HL-60 (cell line): ENCODE measurements at regions not wholly inside any gene's neighbourhood (a gene's known extent, or its start where the extent isn't known, plus 50 kb on each side); places are given as distances from the start of the nearest gene placed in this dataset.

ENCODE experiments used
- DNase-seq, 2 experiments: peaks; one replicate each; pipeline ENCODE4 v3.0.0-alpha.2; 2010 to 2020; ENCODE audit warnings: low read depth in 1 of 2, low spot score in 1 of 2
- H3K27ac ChIP-seq: fragments of 250-450 bp; sonication (Bioruptor Pico); replicated peaks from 2 replicates; pipeline ENCODE4 v1.5.1; 2020; ENCODE audit warnings: mild to moderate bottlenecking, moderate library complexity
- H3K27me3 ChIP-seq: fragments of 250-450 bp; sonication (Bioruptor Pico); 2 replicates; pipeline ENCODE4 v1.5.1; 2021; ENCODE audit warnings: mild to moderate bottlenecking, moderate library complexity; ENCODE audit not compliant: insufficient read depth, poor library complexity, severe bottlenecking
- H3K4me3 ChIP-seq: replicated peaks from 2 replicates; pipeline ENCODE4 v1.5.1; 2011; ENCODE audit warnings: mild to moderate bottlenecking, control low read depth, low read length; ENCODE audit not compliant: insufficient read depth
- GABPA ChIP-seq: IDR thresholded peaks from 2 replicates; pipeline ENCODE4 v1.6.1; 2012; ENCODE audit warnings: low read depth
- POLR2AphosphoS5 ChIP-seq: IDR thresholded peaks from 2 replicates; pipeline ENCODE4 v1.6.1; 2012; ENCODE audit warnings: low read depth
- REST ChIP-seq: IDR thresholded peaks from 2 replicates; pipeline ENCODE4 v1.6.1; 2012; ENCODE audit warnings: low read depth; ENCODE audit not compliant: insufficient replicate concordance
- SPI1 ChIP-seq: IDR thresholded peaks from 2 replicates; pipeline ENCODE4 v1.6.1; 2012; ENCODE audit warnings: low read depth, mild to moderate bottlenecking, borderline replicate concordance
- TF ChIP-seq, protein P1 (sequence below): IDR thresholded peaks from one replicate; pipeline ENCODE4 v1.5.1; 2011; ENCODE audit warnings: low read length, control low read depth, inconsistent platforms; ENCODE audit not compliant: insufficient read depth

DNA sequence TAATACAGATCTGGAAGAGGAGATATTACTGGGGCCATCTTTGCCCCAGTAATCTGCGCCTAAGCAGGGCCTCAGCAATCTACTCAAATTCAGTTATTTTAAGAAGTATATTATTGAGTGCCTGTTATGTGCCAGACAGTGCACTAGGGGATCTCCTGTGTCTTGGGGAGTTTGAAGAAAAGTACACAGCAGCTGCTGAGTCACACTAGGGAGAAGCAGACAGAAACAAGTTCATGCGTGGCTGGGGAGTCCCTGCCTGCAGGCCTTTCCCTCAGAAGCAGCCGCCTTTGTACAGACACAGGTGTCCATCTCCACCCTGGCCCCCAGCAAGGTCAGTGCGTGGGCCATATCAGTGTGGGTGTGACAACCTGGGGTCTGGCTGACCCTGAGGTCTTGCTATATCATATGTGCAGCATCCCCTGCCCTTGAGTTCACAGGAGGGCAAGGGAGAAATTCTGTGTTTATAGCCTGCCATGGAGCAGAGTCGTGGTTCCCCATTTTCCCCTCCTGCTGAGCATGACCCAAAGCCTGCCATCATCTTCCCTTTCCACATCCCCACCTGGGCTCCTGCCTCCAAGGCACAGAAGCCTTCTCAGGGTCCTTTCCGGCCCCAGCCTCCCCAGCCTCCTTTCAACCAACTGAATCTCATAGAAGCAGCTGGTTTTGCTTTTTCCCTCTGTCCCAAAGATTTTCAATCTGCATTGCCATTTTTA, 229.9 kb upstream of the SDK2 start:
- Histone ChIP-seq H3K27me3 (no peaks in the 10 kb centered on the region), H3K27ac (no peak overlapping the region), H3K4me3 (no peak overlapping the region)
- TF ChIP-seq REST (no peak), POLR2AphosphoS5 (no peak), SPI1 (no peak), GABPA (no peak)
- TF ChIP-seq, protein P1, sequence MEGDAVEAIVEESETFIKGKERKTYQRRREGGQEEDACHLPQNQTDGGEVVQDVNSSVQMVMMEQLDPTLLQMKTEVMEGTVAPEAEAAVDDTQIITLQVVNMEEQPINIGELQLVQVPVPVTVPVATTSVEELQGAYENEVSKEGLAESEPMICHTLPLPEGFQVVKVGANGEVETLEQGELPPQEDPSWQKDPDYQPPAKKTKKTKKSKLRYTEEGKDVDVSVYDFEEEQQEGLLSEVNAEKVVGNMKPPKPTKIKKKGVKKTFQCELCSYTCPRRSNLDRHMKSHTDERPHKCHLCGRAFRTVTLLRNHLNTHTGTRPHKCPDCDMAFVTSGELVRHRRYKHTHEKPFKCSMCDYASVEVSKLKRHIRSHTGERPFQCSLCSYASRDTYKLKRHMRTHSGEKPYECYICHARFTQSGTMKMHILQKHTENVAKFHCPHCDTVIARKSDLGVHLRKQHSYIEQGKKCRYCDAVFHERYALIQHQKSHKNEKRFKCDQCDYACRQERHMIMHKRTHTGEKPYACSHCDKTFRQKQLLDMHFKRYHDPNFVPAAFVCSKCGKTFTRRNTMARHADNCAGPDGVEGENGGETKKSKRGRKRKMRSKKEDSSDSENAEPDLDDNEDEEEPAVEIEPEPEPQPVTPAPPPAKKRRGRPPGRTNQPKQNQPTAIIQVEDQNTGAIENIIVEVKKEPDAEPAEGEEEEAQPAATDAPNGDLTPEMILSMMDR = no peak
- DNase-seq = no peak

DNA sequence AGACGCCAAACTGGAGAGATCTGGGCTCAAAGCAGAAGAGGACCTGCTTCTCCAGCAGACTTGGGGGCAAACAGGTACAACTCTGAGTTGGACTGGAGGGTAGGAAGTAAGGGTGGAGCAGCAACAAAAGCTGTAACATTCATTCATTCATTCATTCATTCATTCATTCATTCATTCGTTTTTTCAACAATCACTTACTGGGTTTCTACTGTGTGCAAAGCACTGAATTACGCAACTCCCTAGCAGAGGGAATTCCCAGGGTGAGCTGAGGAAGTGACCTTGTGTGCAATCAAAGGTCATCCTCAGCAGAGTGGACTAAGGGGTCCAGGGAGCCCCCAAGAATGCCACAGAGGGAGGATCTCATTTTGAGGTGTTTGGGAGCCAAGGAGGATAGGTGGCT, 231.1 kb upstream of the SDK2 start:
- H3K27me3 ChIP-seq = no peaks in the 10 kb centered on the region
- H3K27ac ChIP-seq = no peak overlapping the region
- DNase-seq = no peak
- H3K4me3 ChIP-seq = no peak overlapping the region
- TF ChIP-seq REST (no peak), GABPA (no peak), POLR2AphosphoS5 (no peak), SPI1 (no peak)
- TF ChIP-seq, protein P1 = no peak

- H3K4me3 ChIP-seq = no peak overlapping the region
- H3K27me3 ChIP-seq = no peaks in the 10 kb centered on the region
- DNase-seq = no peak
- no peak for TF ChIP-seq POLR2AphosphoS5
- TF ChIP-seq GABPA = no peak
- no peak for TF ChIP-seq REST
- no peak for TF ChIP-seq SPI1
- TF ChIP-seq, protein P1 = no peak
- no peak overlapping the region for H3K27ac ChIP-seq
These were observed 233.7 kb upstream of the SDK2 start for GRCh38 chr17:73877962-73878361.
